Fibroblast of peridontal ligament (primary cell): ENCODE measurements at regions not wholly inside any gene's neighbourhood (a gene's known extent, or its start where the extent isn't known, plus 50 kb on each side); places are given as distances from the start of the nearest gene placed in this dataset.
"Not testable (repeated sequence)": the region's sequence is repeated elsewhere in the genome, so short reads cannot be mapped to it uniquely, and the experiment has no call there.

Experiments
- DNase-seq: peaks from one replicate; pipeline ENCODE4 v3.0.0-alpha.2; 2010; ENCODE audit errors: extremely low read depth

GRCh38 chr2:228590681-228591080 lies 409.2 kb upstream of the SPHKAP start:
- no peak for DNase-seq

- DNase-seq: no peak
Observed at GRCh38 chr2:228589115-228589514, 407.6 kb upstream of the SPHKAP start.

DNA sequence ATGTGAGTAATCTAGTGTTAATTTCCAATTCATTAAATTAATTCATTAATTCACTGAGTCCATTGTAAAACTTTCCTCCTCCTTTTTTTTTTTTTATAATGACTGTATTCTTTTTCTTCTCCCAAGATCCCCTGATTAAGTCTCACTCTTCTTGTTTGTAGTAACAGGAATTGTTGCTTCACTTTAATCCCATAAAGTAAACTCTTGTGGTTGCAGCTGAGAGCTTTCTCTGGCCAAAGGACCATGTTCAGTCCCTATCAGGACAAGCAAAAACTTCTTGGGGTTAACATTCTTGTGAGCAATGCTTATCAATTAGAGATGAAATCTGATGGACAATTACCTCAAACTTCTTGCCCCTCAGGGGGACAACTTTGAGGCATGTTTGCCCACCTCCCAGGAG lies 400.2 kb upstream of the SPHKAP start:
- peak; percentile 53 for DNase-seq

DNA sequence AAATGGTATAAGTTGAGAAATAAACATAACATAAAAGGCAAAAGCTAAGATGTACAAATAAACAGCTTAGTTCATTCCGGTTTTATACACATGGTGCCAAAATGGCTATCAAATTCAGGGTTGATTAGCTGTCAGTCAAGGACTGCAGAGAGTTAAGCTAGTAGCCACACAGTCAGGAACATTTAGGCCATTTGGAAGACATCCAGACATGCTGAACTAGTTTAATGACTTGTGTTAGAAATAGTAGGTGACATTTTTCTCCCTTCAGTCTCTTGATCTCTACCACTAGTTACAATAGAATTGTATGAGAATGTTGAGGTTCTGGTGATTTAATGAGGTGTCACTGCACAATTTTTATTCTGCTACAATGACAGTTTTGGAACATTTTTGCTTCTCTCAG lies 394.4 kb upstream of the SPHKAP start:
- DNase-seq: no peak

- not testable (repeated sequence) for DNase-seq
Observed at GRCh38 chr2:228568275-228568674, 386.8 kb upstream of the SPHKAP start.

DNA sequence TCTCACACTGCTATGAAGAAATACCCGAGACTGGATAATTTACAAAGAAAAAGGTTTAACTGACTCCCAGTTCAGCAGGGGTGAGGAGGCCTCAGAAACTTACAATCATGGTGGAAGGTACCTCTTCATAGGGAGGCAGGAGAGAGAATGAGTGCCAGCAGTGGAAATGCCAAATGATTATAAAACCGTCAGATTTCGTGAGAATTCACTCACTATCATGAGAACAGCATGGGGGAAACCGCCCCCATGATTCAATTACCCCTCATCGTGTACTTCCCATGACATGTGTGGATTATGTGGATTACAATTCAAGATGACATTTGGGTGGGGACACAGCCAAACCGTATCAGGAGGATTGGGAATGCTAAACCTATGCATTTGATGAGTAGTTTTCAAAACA lies 380.3 kb upstream of the SPHKAP start:
- DNase-seq: no peak

GRCh38 chr2:228559774-228560415 lies 378.4 kb upstream of the SPHKAP start:
- no peak for DNase-seq

- DNase-seq: no peak
Observed at GRCh38 chr2:228556717-228557116, 375.2 kb upstream of the SPHKAP start.

GRCh38 chr2:228549441-228550007 lies 368.0 kb upstream of the SPHKAP start:
- no peak for DNase-seq

GRCh38 chr2:228548230-228548629 lies 366.7 kb upstream of the SPHKAP start:
- DNase-seq: no peak

- DNase-seq: peak; percentile 12
Observed at GRCh38 chr2:228545748-228546145, 364.3 kb upstream of the SPHKAP start.

DNA sequence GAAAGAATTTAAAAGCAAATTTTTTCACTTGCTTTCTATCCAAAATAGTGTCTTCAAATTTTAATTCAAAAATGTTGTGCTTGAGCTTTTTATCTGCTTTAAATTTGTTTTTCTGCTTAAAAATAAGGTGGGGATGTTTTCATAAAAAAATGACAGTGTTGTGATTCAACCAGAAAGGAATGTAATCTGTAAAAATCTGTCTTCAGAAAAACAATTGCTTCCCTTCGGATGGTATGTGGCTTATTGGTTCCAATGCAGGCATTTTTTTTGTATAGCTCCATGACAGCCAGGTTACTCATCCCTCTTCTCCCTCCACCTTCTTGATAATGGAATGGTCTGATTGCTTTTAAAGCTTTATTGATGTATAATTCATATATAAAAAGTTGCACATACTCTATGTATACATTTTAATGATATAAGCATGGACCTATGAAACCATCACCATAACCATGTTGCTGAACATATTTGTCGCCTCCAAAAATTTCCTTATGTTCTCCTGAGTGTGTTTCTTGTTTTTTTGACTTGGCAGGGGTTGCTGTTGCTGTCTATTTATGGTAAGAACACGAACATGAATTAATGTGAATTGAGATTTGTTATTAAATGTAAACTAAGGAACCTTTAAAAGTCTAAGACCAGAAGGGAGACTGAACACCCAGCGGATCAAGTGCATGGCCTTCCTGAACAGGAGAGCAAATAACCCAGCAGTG lies 363.7 kb upstream of the SPHKAP start:
- peak; percentile 6 for DNase-seq

DNA sequence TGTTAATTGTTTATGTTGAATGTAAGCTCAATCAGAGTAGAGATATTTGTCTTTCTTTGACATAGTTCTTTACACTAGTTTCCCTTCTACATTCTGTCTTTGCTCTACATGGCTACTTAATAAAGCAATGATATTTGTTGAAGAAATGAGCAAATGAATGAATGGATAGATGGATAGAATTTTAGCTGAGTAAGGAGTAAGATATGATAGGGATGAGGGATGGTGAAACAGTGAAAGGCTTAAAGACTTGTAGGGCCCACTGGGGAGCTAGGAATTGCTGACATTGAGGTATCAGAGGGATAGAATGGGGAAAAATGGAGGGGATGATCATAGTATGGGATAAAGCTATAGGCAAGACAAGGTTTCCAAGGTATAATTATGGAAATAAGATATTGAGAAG lies 361.6 kb upstream of the SPHKAP start:
- no peak for DNase-seq

- no peak for DNase-seq
Observed at GRCh38 chr2:228542277-228542676, 360.8 kb upstream of the SPHKAP start.

DNA sequence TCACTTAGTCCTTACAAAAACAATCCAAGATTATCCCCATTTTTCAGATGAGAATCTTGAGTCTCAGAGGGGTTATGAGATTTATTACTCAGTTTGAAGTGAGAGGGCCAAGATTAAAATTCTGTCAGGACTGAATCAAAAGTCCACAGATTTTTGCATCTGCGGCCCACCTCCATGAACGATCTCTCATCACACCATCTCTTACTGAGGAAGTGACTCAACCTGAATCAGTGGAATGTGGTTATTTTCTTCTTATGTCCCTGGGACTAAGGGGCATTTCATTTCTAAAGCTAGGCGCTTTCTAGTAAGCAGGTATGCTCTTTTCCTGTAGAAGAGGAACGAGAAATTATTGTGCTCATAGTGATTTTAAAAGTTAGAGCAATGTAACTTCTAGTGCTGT lies 360.3 kb upstream of the SPHKAP start:
- DNase-seq: no peak

GRCh38 chr2:228540976-228541375 lies 359.5 kb upstream of the SPHKAP start:
- DNase-seq: no peak

DNA sequence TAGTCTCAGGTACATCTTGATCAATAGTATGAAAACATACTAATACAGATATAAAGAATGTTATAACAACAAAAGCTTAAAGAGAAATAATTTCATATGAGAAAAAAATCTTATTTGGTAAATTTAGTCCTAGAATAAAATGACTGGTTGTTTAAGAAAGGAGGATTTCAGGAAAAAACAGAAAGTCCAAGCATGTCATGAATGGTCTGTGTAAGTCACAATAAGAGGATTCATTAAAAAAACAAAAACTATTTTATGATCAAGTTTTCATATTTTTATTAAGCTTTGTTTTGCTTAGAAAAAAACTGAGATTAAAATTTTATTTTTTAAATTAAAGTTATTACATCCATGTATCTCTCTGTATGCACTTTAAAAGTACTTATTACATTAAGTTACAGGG lies 353.9 kb upstream of the SPHKAP start:
- DNase-seq: no peak

GRCh38 chr2:228533156-228533555 lies 351.7 kb upstream of the SPHKAP start:
- no peak for DNase-seq

- no peak for DNase-seq
Observed at GRCh38 chr2:228532233-228532632, 350.7 kb upstream of the SPHKAP start.

DNA sequence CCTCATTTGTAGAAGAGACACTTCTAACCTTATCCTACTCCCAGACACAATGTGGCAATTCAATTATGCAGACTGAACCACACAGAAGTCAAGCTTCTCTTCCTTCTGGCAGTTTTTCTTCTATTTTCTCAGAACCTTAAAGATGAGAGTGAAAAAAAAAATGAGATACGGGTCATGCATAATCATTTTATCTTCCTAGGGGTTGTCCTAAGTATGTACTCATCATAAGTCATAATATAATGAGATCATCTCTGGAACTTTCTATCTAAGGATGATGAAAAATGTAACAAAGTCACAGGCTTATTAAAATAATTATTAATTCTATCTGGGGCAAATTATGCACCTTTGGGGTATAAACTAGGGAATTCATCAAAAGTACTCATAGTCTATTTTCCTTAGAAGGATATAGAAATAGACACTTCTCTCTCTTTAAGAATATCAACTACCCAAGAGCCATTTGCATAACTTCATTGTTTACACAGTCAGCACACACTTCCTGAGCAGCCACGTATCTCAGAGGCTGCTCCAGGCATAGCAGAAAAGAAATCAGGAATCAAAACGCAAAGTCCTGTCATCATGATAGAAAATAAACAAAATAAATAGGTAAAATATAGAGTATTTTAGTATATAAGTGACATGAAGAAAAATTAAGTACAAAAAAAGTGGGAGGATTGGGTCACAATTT lies 345.9 kb upstream of the SPHKAP start:
- DNase-seq: no peak

- DNase-seq: no peak
Observed at GRCh38 chr2:228526687-228527086, 345.2 kb upstream of the SPHKAP start.

GRCh38 chr2:228522977-228523376 lies 341.5 kb upstream of the SPHKAP start:
- DNase-seq: no peak

DNA sequence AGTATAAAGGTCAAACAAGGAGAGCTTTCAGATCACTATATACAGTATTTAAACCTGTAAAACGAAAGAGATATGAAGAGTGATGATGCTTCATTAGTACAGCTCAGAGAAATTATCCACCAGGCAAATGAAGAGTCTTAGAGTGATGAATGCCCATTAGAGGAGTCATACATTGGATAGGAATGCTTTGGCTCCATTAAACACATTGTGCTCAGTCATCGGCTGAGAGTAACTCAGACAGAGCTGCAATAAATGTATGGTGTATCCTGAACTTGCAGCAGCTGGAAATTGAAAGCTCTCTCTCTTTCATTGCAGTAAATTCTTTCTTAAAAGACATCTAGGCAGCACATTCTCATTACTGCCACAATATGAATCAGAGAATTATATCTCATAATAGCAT lies 340.8 kb upstream of the SPHKAP start:
- no peak for DNase-seq
